NCI-H1417 treated with DMSO at 0.1 percent for 48 hours (cell line): ENCODE measurements at regions not wholly inside any gene's neighbourhood (a gene's known extent, or its start where the extent isn't known, plus 50 kb on each side); places are given as distances from the start of the nearest gene placed in this dataset.

ENCODE experiments used
- DNase-seq: peaks from one replicate; lab custom pipeline; 2025; lab: John Stamatoyannopoulos, UW

GRCh38 chr9:7298123-7298522 lies 501.5 kb downstream of the DMAC1 start:
- no peak for DNase-seq

GRCh38 chr9:7297521-7297920 lies 502.1 kb downstream of the DMAC1 start:
- no peak for DNase-seq

GRCh38 chr9:7293091-7293490 lies 506.5 kb downstream of the DMAC1 start:
- no peak for DNase-seq

- DNase-seq = no peak
Measured at GRCh38 chr9:7289773-7290172, 509.8 kb downstream of the DMAC1 start.

GRCh38 chr9:7287986-7288385 lies 511.6 kb downstream of the DMAC1 start:
- no peak for DNase-seq

GRCh38 chr9:7287065-7287464 lies 512.5 kb downstream of the DMAC1 start:
- peak; percentile 77 for DNase-seq

GRCh38 chr9:7286101-7286500 lies 513.5 kb downstream of the DMAC1 start:
- DNase-seq = no peak

GRCh38 chr9:7285199-7285598 lies 514.4 kb downstream of the DMAC1 start:
- no peak for DNase-seq

- no peak for DNase-seq
Measured at GRCh38 chr9:7284517-7284916, 515.1 kb downstream of the DMAC1 start.

GRCh38 chr9:7284117-7284516 lies 515.5 kb downstream of the DMAC1 start:
- no peak for DNase-seq

- no peak for DNase-seq
Measured at GRCh38 chr9:7273575-7273974, 515.8 kb downstream of the KDM4C start.

- no peak for DNase-seq
Measured at GRCh38 chr9:7266911-7267595, 509.3 kb downstream of the KDM4C start.

- DNase-seq = no peak
Measured at GRCh38 chr9:7265181-7265580, 507.4 kb downstream of the KDM4C start.

- DNase-seq = no peak
Measured at GRCh38 chr9:7259544-7260241, 501.9 kb downstream of the KDM4C start.

GRCh38 chr9:7258688-7259396 lies 501.1 kb downstream of the KDM4C start:
- DNase-seq = no peak

- no peak for DNase-seq
Measured at GRCh38 chr9:7246917-7247522, 489.2 kb downstream of the KDM4C start.

- no peak for DNase-seq
Measured at GRCh38 chr9:7245976-7246580, 488.3 kb downstream of the KDM4C start.

GRCh38 chr9:7243838-7244237 lies 486.1 kb downstream of the KDM4C start:
- no peak for DNase-seq

- DNase-seq = no peak
Measured at GRCh38 chr9:7242126-7242525, 484.4 kb downstream of the KDM4C start.

- no peak for DNase-seq
Measured at GRCh38 chr9:7241694-7242093, 483.9 kb downstream of the KDM4C start.

- DNase-seq = no peak
Measured at GRCh38 chr9:7240569-7241311, 483.0 kb downstream of the KDM4C start.

- no peak for DNase-seq
Measured at GRCh38 chr9:7239708-7240107, 481.9 kb downstream of the KDM4C start.
